Testis (tissue), 2 donors: ENCODE measurements at regions not wholly inside any gene's neighbourhood (a gene's known extent, or its start where the extent isn't known, plus 50 kb on each side); places are given as distances from the start of the nearest gene placed in this dataset.

Experiments used
- DNase-seq: peaks from one replicate; pipeline ENCODE4 v3.0.0-alpha.2; 2019
- H3K27ac ChIP-seq, 2 donors: fragments of 200-600 bp; sonication (generic); one replicate each; pipeline ENCODE4 v1.5.1; 2019
- H3K27me3 ChIP-seq: fragments of 200-600 bp; sonication (generic); one replicate; pipeline ENCODE4 v1.5.1; 2019
- H3K36me3 ChIP-seq: fragments of 200-600 bp; sonication (generic); one replicate; pipeline ENCODE4 v1.5.1; 2017; ENCODE audit warnings: low read depth; ENCODE audit errors: missing control alignments
- H3K4me1 ChIP-seq: fragments of 200-600 bp; sonication (generic); one replicate; pipeline ENCODE4 v1.5.1; 2019
- H3K4me3 ChIP-seq, 2 donors: fragments of 200-600 bp; sonication (generic); one replicate each; pipeline ENCODE4 v1.5.1; 2017 to 2019
- H3K9me3 ChIP-seq: fragments of 200-600 bp; sonication (generic); one replicate; pipeline ENCODE4 v1.5.1; 2017
- CTCF ChIP-seq, 3 experiments: fragments of 450-650 bp in 2 of 3; fragments of 200-600 bp in 1 of 3; sonication (generic) in 1 of 3; IDR thresholded peaks; one replicate each; pipeline ENCODE4 v1.5.1; 2016 to 2019; ENCODE audit warnings: antibody characterized with exemption in 3 of 3, mild to moderate bottlenecking in 2 of 3, moderate library complexity in 1 of 3
- POLR2A ChIP-seq: fragments of 450-650 bp; IDR thresholded peaks from one replicate; pipeline ENCODE4 v1.6.1; 2017; ENCODE audit warnings: antibody characterized with exemption, mild to moderate bottlenecking, moderate library complexity
- WGBS, 2 donors: methylation state at CpG; one replicate each; pipeline ENCODE4 v1.1.5; 2018; 5-methylcytosine and 5-hydroxymethylcytosine counted together
- intact Hi-C: fragments of 100-400 bp; cut with DNase I; formaldehyde crosslinking; loops from one replicate; pipeline ENCODE4 v1.15.1; 2023; ENCODE audit warnings: low total_unique reads

- H3K4me1 ChIP-seq, result no peaks in the 10 kb centered on the region
- intact Hi-C loops, result no loop called here
- no peaks in the 10 kb centered on the region for H3K36me3 ChIP-seq
- no peak overlapping the region for H3K27ac ChIP-seq
- WGBS, 2 donors, result 67 to 81% methylated on average over 5 of the region's 5 CpGs
- no peak overlapping the region for H3K4me3 ChIP-seq
- DNase-seq, result no peak
- no peaks in the 10 kb centered on the region for H3K9me3 ChIP-seq
- H3K27me3 ChIP-seq, result no peaks in the 10 kb centered on the region
- TF ChIP-seq POLR2A (no peak), CTCF (IDR thresholded peaks at IDR 0.05) (no peak)
These were observed 61.2 kb upstream of the ODAD2 start for GRCh38 chr10:28060031-28060607.

DNA sequence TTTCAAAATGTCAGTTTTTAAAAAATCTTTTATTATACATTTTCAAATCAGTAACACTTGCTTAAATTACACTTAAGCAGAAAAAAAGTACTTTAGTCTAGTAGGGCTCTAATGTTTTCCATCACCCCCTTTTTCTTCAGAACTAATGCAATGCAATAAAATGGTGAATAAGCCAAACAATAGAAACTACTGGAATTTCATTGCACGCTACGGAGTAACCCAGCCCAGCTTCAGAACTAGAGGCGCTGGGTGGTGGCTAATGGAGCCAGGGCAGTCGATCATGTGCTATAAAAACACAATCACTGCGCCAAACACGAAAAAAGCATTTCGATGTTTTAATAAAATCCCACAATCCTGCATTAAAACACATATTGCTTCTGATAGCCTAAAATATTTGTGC, 59.9 kb upstream of the ODAD2 start:
- Histone ChIP-seq H3K9me3 (no peaks in the 10 kb centered on the region), H3K27me3 (no peaks in the 10 kb centered on the region), H3K36me3 (no peaks in the 10 kb centered on the region), H3K27ac (no peak overlapping the region), H3K4me1 (no peaks in the 10 kb centered on the region), H3K4me3 (no peak overlapping the region)
- WGBS, 2 donors, result 93% methylated on average over 7 of the region's 7 CpGs
- TF ChIP-seq POLR2A (no peak), CTCF (IDR thresholded peaks at IDR 0.05) (no peak)
- no peak for DNase-seq
- intact Hi-C loops, result no loop called here

- Histone ChIP-seq H3K4me3 (no peak overlapping the region), H3K36me3 (no peaks in the 10 kb centered on the region), H3K4me1 (no peaks in the 10 kb centered on the region), H3K27me3 (no peaks in the 10 kb centered on the region), H3K27ac (no peak overlapping the region), H3K9me3 (no peaks in the 10 kb centered on the region)
- 96 to 99% methylated on average over 5 of the region's 5 CpGs for WGBS, 2 donors
- DNase-seq, result no peak
- TF ChIP-seq CTCF (IDR thresholded peaks at IDR 0.05), result no peak
- no peak for TF ChIP-seq POLR2A
- intact Hi-C loops, result no loop called here
These were observed 55.5 kb upstream of the ODAD2 start for GRCh38 chr10:28054228-28054860.

DNA sequence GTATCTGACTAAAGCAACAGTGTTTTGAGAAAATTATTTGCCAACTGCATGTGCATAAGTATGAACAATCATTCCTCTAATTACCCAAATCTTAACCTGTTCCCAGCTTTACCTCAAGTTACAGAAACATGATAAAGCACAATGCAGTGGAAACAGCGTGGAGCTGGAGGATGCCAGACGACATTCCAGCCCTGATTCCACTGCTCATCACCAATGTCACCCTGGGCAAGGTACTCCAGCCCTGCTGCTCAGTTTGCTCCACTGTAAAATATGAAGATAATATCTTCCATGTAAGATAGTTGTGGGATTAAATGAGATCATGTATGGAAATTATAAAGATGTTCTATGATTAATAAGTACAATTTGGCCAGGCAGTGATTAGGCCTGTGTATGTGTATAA, 50.4 kb upstream of the ODAD2 start:
- Histone ChIP-seq H3K4me1 (no peaks in the 10 kb centered on the region), H3K36me3 (no peaks in the 10 kb centered on the region), H3K9me3 (no peaks in the 10 kb centered on the region), H3K4me3 (no peak overlapping the region), H3K27me3 (no peaks in the 10 kb centered on the region), H3K27ac (no peak overlapping the region)
- TF ChIP-seq POLR2A, result no peak
- intact Hi-C loops, result no loop called here
- no peak for DNase-seq
- WGBS, 2 donors, result 84 to 89% methylated on average over 2 of the region's 2 CpGs
